ENCODE measurements at regions not wholly inside any gene's neighbourhood (a gene's known extent, or its start where the extent isn't known, plus 50 kb on each side); places are given as distances from the start of the nearest gene placed in this dataset.

- Histone ChIP-seq H3K4me1 (ENCODE audit: control insufficient read depth, insufficient read depth, low read length) (no peaks in the 10 kb centered on the region), H3K9me3 (ENCODE audit: control insufficient read depth, insufficient read depth, low read length) (no peaks in the 10 kb centered on the region), H3K4me3 (ENCODE audit: low read length) (no peak overlapping the region), H3K36me3 (ENCODE audit: control insufficient read depth, insufficient read depth, low read length) (no peaks in the 10 kb centered on the region), H3K27me3 (ENCODE audit: control insufficient read depth, insufficient read depth, low read length) (no peaks in the 10 kb centered on the region), H3K27ac (ENCODE audit: low read length) (no peak overlapping the region)
- WGBS (ENCODE audit: insufficient coverage, insufficient read length): no CpG with 5 or more reads among the region's 1 CpG
- DNase-seq (ENCODE audit: low read depth, low spot score): no peak
These were observed 1185.4 kb downstream of the DIAPH3 start for GRCh38 chr13:58978331-58978730.

- DNase-seq (ENCODE audit: low read depth, low spot score): no peak
- Histone ChIP-seq H3K27me3 (ENCODE audit: control insufficient read depth, insufficient read depth, low read length) (no peaks in the 10 kb centered on the region), H3K36me3 (ENCODE audit: control insufficient read depth, insufficient read depth, low read length) (no peaks in the 10 kb centered on the region), H3K4me1 (ENCODE audit: control insufficient read depth, insufficient read depth, low read length) (no peaks in the 10 kb centered on the region), H3K27ac (ENCODE audit: low read length) (no peak overlapping the region), H3K9me3 (ENCODE audit: control insufficient read depth, insufficient read depth, low read length) (no peaks in the 10 kb centered on the region), H3K4me3 (ENCODE audit: low read length) (no peak overlapping the region)
- no CpG with 5 or more reads among the region's 2 CpGs for WGBS (ENCODE audit: insufficient coverage, insufficient read length)
These were observed 1183.9 kb downstream of the DIAPH3 start for GRCh38 chr13:58979851-58980250.

- DNase-seq (ENCODE audit: low read depth, low spot score): no peak
- Histone ChIP-seq H3K27me3 (ENCODE audit: control insufficient read depth, insufficient read depth, low read length) (no peaks in the 10 kb centered on the region), H3K9me3 (ENCODE audit: control insufficient read depth, insufficient read depth, low read length) (no peaks in the 10 kb centered on the region), H3K36me3 (ENCODE audit: control insufficient read depth, insufficient read depth, low read length) (no peaks in the 10 kb centered on the region), H3K4me3 (ENCODE audit: low read length) (no peak overlapping the region), H3K4me1 (ENCODE audit: control insufficient read depth, insufficient read depth, low read length) (no peaks in the 10 kb centered on the region), H3K27ac (ENCODE audit: low read length) (no peak overlapping the region)
- WGBS (ENCODE audit: insufficient coverage, insufficient read length): no CpG with 5 or more reads among the region's 3 CpGs
These were observed 1177.9 kb downstream of the DIAPH3 start for GRCh38 chr13:58985845-58986244.

GRCh38 chr13:58989556-58989955 lies 1174.2 kb downstream of the DIAPH3 start:
- Histone ChIP-seq H3K27me3 (ENCODE audit: control insufficient read depth, insufficient read depth, low read length) (no peaks in the 10 kb centered on the region), H3K27ac (ENCODE audit: low read length) (no peak overlapping the region), H3K4me3 (ENCODE audit: low read length) (no peak overlapping the region), H3K9me3 (ENCODE audit: control insufficient read depth, insufficient read depth, low read length) (no peaks in the 10 kb centered on the region), H3K4me1 (ENCODE audit: control insufficient read depth, insufficient read depth, low read length) (no peaks in the 10 kb centered on the region), H3K36me3 (ENCODE audit: control insufficient read depth, insufficient read depth, low read length) (no peaks in the 10 kb centered on the region)
- no peak for DNase-seq (ENCODE audit: low read depth, low spot score)
- WGBS (ENCODE audit: insufficient coverage, insufficient read length): no CpG with 5 or more reads among the region's 1 CpG

GRCh38 chr13:58991826-58992477 lies 1171.8 kb downstream of the DIAPH3 start:
- no peak for DNase-seq (ENCODE audit: low read depth, low spot score)
- no CpG with 5 or more reads among the region's 3 CpGs for WGBS (ENCODE audit: insufficient coverage, insufficient read length)

GRCh38 chr13:58992478-58993042 lies 1171.2 kb downstream of the DIAPH3 start:
- H3K4me1 ChIP-seq (ENCODE audit: control insufficient read depth, insufficient read depth, low read length): no peaks in the 10 kb centered on the region
- H3K36me3 ChIP-seq (ENCODE audit: control insufficient read depth, insufficient read depth, low read length): no peaks in the 10 kb centered on the region
- H3K4me3 ChIP-seq (ENCODE audit: low read length): no peak overlapping the region
- H3K27ac ChIP-seq (ENCODE audit: low read length): no peak overlapping the region
- WGBS (ENCODE audit: insufficient coverage, insufficient read length): no CpG with 5 or more reads among the region's 5 CpGs
- no peaks in the 10 kb centered on the region for H3K9me3 ChIP-seq (ENCODE audit: control insufficient read depth, insufficient read depth, low read length)
- no peaks in the 10 kb centered on the region for H3K27me3 ChIP-seq (ENCODE audit: control insufficient read depth, insufficient read depth, low read length)
- no peak for DNase-seq (ENCODE audit: low read depth, low spot score)

More at GRCh38 chr13:58991826-58992477, 1171.8 kb downstream of the DIAPH3 start:
- no peak overlapping the region for H3K27ac ChIP-seq (ENCODE audit: low read length)
- no peaks in the 10 kb centered on the region for H3K27me3 ChIP-seq (ENCODE audit: control insufficient read depth, insufficient read depth, low read length)
- H3K36me3 ChIP-seq (ENCODE audit: control insufficient read depth, insufficient read depth, low read length): no peaks in the 10 kb centered on the region
- H3K4me1 ChIP-seq (ENCODE audit: control insufficient read depth, insufficient read depth, low read length): no peaks in the 10 kb centered on the region
- H3K4me3 ChIP-seq (ENCODE audit: low read length): no peak overlapping the region
- H3K9me3 ChIP-seq (ENCODE audit: control insufficient read depth, insufficient read depth, low read length): no peaks in the 10 kb centered on the region

- Histone ChIP-seq H3K4me1 (ENCODE audit: control insufficient read depth, insufficient read depth, low read length) (no peaks in the 10 kb centered on the region), H3K27ac (ENCODE audit: low read length) (no peak overlapping the region), H3K9me3 (ENCODE audit: control insufficient read depth, insufficient read depth, low read length) (no peaks in the 10 kb centered on the region), H3K27me3 (ENCODE audit: control insufficient read depth, insufficient read depth, low read length) (no peaks in the 10 kb centered on the region), H3K4me3 (ENCODE audit: low read length) (no peak overlapping the region), H3K36me3 (ENCODE audit: control insufficient read depth, insufficient read depth, low read length) (no peaks in the 10 kb centered on the region)
- WGBS (ENCODE audit: insufficient coverage, insufficient read length): no CpG with 5 or more reads among the region's 4 CpGs
- DNase-seq (ENCODE audit: low read depth, low spot score): no peak
These were observed 1169.7 kb downstream of the DIAPH3 start for GRCh38 chr13:58994077-58994476.

GRCh38 chr13:58994777-58995176 lies 1169.0 kb downstream of the DIAPH3 start:
- DNase-seq (ENCODE audit: low read depth, low spot score): no peak
- Histone ChIP-seq H3K4me1 (ENCODE audit: control insufficient read depth, insufficient read depth, low read length) (no peaks in the 10 kb centered on the region), H3K9me3 (ENCODE audit: control insufficient read depth, insufficient read depth, low read length) (no peaks in the 10 kb centered on the region), H3K27ac (ENCODE audit: low read length) (no peak overlapping the region), H3K4me3 (ENCODE audit: low read length) (no peak overlapping the region), H3K36me3 (ENCODE audit: control insufficient read depth, insufficient read depth, low read length) (no peaks in the 10 kb centered on the region), H3K27me3 (ENCODE audit: control insufficient read depth, insufficient read depth, low read length) (no peaks in the 10 kb centered on the region)

GRCh38 chr13:58998716-58999115 lies 1165.0 kb downstream of the DIAPH3 start:
- Histone ChIP-seq H3K36me3 (ENCODE audit: control insufficient read depth, insufficient read depth, low read length) (no peaks in the 10 kb centered on the region), H3K9me3 (ENCODE audit: control insufficient read depth, insufficient read depth, low read length) (no peaks in the 10 kb centered on the region), H3K27ac (ENCODE audit: low read length) (no peak overlapping the region), H3K27me3 (ENCODE audit: control insufficient read depth, insufficient read depth, low read length) (no peaks in the 10 kb centered on the region), H3K4me1 (ENCODE audit: control insufficient read depth, insufficient read depth, low read length) (no peaks in the 10 kb centered on the region), H3K4me3 (ENCODE audit: low read length) (no peak overlapping the region)
- DNase-seq (ENCODE audit: low read depth, low spot score): no peak
- WGBS (ENCODE audit: insufficient coverage, insufficient read length): no CpG with 5 or more reads among the region's 2 CpGs

- no peaks in the 10 kb centered on the region for H3K9me3 ChIP-seq (ENCODE audit: control insufficient read depth, insufficient read depth, low read length)
- whole genome bisulfite sequencing (ENCODE audit: insufficient coverage, insufficient read length): no CpG with 5 or more reads among the region's 2 CpGs
- H3K4me1 ChIP-seq (ENCODE audit: control insufficient read depth, insufficient read depth, low read length): no peaks in the 10 kb centered on the region
- DNase-seq (ENCODE audit: low read depth, low spot score): no peak
- H3K27ac ChIP-seq (ENCODE audit: low read length): no peak overlapping the region
- H3K36me3 ChIP-seq (ENCODE audit: control insufficient read depth, insufficient read depth, low read length): no peaks in the 10 kb centered on the region
- no peak overlapping the region for H3K4me3 ChIP-seq (ENCODE audit: low read length)
- H3K27me3 ChIP-seq (ENCODE audit: control insufficient read depth, insufficient read depth, low read length): no peaks in the 10 kb centered on the region
These were observed 1163.9 kb downstream of the DIAPH3 start for GRCh38 chr13:58999851-59000250.

GRCh38 chr13:59000770-59001169 lies 1163.0 kb downstream of the DIAPH3 start:
- H3K4me3 ChIP-seq (ENCODE audit: low read length): no peak overlapping the region
- no peak overlapping the region for H3K27ac ChIP-seq (ENCODE audit: low read length)
- H3K9me3 ChIP-seq (ENCODE audit: control insufficient read depth, insufficient read depth, low read length): no peaks in the 10 kb centered on the region
- no peaks in the 10 kb centered on the region for H3K36me3 ChIP-seq (ENCODE audit: control insufficient read depth, insufficient read depth, low read length)
- no peaks in the 10 kb centered on the region for H3K4me1 ChIP-seq (ENCODE audit: control insufficient read depth, insufficient read depth, low read length)
- no peak for DNase-seq (ENCODE audit: low read depth, low spot score)
- H3K27me3 ChIP-seq (ENCODE audit: control insufficient read depth, insufficient read depth, low read length): no peaks in the 10 kb centered on the region
